HG03565 (cell line): ENCODE measurements at regions not wholly inside any gene's neighbourhood (a gene's known extent, or its start where the extent isn't known, plus 50 kb on each side); places are given as distances from the start of the nearest gene placed in this dataset.
"Not testable (repeated sequence)": the region's sequence is repeated elsewhere in the genome, so short reads cannot be mapped to it uniquely, and the experiment has no call there.

Experiments
- ATAC-seq: cut with Tn5 transposase; IDR thresholded peaks from one replicate; pipeline ENCODE4 v1.9.1; 2021; ENCODE audit warnings: mild to moderate bottlenecking, moderate library complexity; ENCODE audit not compliant: unreplicated experiment

DNA sequence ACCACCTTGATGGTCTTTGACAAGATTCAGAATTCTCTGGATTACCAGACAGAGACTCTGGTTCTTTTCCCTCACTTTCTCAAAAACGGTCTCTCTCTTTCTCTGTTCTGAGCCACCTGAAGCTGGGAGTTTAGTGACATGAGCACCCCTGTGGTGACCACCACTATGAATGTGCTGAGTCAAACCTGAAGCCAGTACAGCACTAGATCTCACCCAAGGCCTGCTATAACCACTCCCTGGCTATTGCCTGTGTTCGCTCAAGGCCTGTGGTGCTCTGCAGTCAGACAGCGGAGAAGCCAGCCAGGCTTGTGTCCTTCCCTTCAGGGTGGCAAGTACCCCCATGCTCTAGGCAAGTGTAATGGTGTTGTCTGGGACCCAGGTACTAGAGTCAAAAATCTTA is 828.9 kb upstream of the NXPH2 start:
- ATAC-seq: no peak

GRCh38 chr2:139605668-139606067 is 825.5 kb upstream of the NXPH2 start:
- no peak for ATAC-seq

GRCh38 chr2:139600166-139600565 is 820.0 kb upstream of the NXPH2 start:
- no peak for ATAC-seq

- no peak for ATAC-seq
These were observed 804.9 kb upstream of the NXPH2 start for GRCh38 chr2:139585101-139585500.

GRCh38 chr2:139574371-139574770 is 794.2 kb upstream of the NXPH2 start:
- ATAC-seq: no peak

GRCh38 chr2:139556789-139557188 is 776.6 kb upstream of the NXPH2 start:
- ATAC-seq: no peak

GRCh38 chr2:139550873-139551272 is 770.7 kb upstream of the NXPH2 start:
- ATAC-seq: no peak

- ATAC-seq: no peak
These were observed 770.2 kb upstream of the NXPH2 start for GRCh38 chr2:139550341-139550740.

GRCh38 chr2:139544186-139544851 is 764.1 kb upstream of the NXPH2 start:
- ATAC-seq: no peak

GRCh38 chr2:139538332-139539020 is 758.3 kb upstream of the NXPH2 start:
- not testable (repeated sequence) for ATAC-seq

DNA sequence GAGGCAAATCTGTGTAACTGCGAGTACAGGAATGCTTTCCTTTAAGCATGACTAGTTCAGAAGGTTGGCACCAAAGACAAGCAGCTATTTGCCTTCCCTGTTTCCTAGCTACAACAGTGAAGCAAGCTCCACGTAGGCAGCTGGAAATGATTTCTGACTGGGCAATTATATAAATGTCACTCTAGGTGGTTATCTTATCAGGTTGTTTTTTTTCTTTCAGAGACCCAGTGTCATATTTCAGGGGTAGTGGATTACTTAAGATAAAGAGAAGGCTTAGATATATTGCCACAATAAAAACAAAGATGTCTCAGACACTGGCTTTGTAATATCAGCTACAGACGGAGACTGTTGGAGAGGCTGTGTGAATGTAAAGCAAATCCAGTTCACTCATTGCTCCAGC is 748.9 kb upstream of the NXPH2 start:
- no peak for ATAC-seq

- no peak for ATAC-seq
These were observed 746.6 kb upstream of the NXPH2 start for GRCh38 chr2:139526781-139527180.

DNA sequence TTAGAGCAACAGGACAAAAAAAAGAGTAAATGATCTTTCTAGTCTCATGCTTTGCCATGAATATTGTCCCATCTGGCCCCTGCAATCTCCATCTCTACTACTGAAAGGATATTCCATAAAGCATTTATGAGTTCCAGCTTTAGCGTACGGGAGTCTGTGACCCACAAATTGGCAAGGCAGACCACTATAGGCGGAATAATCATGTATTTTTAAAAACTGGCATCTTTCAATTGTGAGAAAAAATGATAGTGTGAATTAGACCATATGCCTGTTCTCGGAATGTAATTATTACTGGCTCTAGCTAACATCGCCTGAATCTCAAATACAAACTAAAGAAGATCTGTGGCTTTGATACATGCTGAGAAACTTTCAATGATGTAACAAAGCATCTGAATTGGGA is 738.1 kb upstream of the NXPH2 start:
- no peak for ATAC-seq

DNA sequence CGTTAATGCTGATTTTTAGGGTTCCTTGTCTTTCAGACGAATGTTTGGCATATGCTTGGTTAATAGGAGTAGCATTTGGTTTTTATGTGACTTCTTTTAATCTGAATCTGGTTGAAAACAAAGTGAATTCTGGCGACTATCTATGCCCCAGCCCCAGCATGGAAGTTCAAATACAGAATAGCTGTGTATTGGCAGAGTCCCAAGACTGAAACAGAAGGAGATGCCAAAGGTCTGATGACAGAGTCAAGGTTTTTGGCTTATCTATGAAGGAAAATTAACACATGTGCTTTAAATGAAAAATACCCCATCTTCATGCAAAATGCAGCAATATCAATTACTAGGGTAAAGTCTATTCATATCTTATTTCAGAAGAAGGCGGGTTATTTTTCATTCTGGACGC is 734.8 kb upstream of the NXPH2 start:
- no peak for ATAC-seq

GRCh38 chr2:139495851-139496250 is 715.7 kb upstream of the NXPH2 start:
- ATAC-seq: no peak

DNA sequence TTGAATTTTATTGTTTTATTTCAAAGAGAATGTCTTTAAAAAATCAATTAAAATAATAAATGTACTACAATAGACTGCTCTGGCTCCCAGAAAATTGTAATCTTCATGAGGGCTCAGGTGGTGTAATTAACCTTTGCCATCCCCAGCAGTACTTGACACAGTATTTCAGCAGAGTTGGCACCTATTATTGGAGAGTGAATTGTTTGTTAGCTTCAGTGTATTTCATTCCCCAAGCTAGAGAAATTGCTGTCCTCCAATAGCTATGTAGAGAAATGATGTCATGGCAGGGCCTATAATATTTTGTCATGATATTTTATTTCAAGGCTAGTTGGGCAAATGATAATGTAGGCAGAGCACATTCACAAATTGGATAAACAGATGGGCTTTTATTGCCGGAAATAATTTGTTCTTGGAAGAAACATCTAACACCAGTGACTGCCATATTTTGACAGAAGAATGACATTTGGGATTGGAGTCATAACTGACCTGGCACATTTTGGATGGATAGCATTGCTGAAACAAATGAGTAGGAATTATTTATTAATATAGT is 712.0 kb upstream of the NXPH2 start:
- ATAC-seq: no peak

- no peak for ATAC-seq
These were observed 700.0 kb upstream of the NXPH2 start for GRCh38 chr2:139480161-139480650.

- no peak for ATAC-seq
These were observed 698.1 kb upstream of the NXPH2 start for GRCh38 chr2:139478165-139478914.

- ATAC-seq: no peak
These were observed 697.4 kb upstream of the NXPH2 start for GRCh38 chr2:139477618-139478017.

DNA sequence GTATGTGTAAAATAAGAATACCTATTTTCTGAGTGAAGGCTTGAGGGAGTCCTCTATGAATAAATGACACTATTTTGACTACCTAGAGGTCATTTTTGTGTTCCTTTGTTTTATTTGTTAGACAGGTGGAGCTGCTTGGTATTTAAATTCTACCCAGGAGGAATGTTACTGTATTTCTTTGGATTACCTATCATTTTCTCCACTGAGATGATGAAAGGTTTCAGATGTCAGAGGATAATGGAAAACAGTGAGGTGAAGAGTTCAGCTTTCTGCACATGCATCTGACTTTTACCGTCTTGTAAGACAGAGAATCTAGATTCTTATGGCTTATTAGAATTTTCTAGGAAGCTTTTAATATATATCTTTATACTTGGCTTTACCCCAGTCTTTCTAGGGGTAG is 689.8 kb upstream of the NXPH2 start:
- ATAC-seq: no peak

- no peak for ATAC-seq
These were observed 685.6 kb upstream of the NXPH2 start for GRCh38 chr2:139465789-139466188.

DNA sequence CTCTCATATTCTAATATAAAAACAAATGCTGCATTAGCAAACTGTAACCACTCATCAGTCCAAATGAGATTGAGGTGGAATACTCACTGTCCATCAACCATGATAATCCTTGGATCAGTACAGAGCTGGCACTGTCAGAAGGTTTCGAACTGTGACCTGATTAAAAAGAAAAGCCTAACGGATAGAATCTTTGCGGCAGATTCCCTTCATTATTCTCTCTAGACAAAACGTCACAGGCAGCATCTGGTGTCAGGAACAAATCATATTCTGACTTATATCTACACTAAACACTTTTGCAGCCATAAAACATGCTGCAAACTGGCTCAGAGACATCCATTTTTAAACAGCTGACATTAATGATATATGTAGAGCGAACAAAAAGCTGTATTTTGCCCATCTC is 677.7 kb upstream of the NXPH2 start:
- ATAC-seq: no peak
